NCI-H1694 treated with DMSO at 0.1 percent for 48 hours (cell line): ENCODE measurements at regions not wholly inside any gene's neighbourhood (a gene's known extent, or its start where the extent isn't known, plus 50 kb on each side); places are given as distances from the start of the nearest gene placed in this dataset.

Source experiments
- DNase-seq: peaks from one replicate; lab custom pipeline; 2025; lab: John Stamatoyannopoulos, UW

DNA sequence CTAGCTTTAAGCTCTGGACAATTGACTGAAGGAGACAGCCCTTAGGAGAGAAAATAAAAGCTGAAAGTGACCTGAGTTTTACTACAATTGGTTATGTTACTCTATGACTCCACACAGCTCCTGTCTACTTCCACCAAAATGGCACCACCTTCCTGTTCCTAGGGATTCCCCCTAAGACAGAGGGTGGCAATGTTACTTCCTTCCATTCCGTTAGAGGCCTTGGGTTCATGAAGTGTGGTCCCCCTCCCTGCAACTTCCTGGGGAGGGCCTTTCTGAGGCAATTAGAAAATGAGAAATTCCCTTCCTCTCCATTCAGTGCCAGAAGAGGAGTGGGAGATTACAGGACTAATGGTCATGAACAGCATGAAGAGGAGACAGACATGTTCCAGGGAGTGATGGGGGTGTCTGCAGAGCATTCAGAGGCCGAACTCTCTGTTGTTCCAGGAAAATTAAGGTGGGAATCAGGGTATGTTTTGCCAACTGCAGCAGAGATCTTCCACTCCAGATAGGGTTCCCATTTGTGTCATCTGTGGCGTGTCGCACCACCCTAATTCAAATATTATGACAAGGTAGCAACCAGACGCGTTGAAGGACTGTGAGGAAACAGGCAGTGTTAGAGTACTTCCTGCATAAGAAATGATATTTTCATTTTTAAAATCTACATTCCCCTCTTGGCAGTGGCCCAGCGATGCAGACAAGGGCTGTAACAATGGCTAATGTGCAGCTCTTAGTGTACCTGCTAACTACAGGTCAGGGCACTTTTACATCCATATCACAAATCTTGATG, 53.1 kb upstream of the TRIM67 start:
- no peak for DNase-seq

DNA sequence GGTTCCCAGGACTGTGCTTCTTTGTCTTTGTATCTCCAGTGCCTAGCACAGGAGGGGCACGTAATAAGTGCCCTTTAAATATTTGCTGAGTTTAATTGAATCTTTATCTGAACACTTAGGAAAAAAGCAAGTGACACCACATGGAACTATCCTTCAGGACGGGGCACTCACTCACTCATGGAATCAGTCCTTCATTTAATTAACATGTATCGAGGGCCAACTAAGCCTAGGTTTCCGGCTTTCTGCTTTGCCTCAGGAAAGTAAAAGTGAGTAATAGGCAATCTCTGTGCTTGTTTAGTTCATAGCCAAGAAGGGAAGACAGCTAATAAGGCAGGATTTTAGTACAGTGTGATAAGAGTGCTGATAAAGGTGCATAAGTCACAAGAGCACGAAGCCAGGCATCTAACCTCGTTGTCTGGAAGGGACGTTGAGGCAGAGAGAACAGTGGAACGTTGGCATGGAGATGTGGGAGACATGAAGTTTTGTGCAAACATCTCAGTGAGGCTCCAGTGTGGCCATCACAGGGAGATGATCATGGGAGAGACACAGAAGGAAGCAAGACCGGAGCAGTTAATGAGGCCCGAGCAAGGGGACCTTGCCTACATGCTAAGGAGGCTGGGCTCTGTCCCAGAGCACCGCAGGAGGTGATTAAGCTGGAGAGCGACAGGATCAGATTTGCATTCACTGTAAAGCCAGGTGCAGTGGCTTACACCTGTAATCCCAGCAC, 54.1 kb upstream of the TRIM67 start:
- no peak for DNase-seq

DNA sequence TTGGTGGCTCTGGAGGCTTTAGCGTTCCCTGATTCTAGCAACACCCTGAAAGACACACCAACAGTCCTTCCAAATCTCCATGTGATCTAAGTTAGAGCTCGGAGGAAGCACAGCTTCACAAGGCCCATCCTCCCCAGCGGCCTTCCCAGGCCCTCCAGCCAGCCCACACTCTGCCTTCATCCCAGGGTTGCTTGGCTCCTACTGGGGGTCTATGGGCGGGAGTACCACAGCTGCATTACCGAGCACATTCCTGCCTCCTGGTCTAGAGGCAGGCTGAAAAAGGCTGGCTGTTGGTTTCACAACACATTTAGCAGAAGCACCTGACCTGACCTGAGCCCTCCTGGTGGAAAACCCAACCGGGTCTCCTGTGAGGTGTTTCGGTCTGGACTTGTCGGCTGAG, 54.7 kb upstream of the TRIM67 start:
- no peak for DNase-seq

DNA sequence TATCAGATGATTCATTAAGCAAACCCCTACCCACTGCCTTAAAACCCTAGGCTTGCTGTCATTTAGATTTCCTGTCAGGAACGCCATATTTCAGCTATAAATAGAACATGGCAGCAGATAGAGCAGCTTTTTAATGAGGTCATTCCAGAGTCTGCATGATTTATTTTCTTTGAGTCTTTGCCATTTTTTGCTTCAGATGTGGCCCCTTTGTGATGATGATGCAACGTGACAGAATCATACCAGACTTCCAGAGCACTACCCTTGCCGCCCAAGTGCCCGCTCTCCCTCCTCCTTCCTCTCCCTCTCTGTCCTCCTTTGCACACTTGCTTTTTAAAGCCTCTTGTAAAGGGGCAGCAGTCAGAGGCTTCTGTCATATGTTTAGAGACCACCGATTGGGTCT, 55.5 kb upstream of the TRIM67 start:
- peak; percentile 73 for DNase-seq

DNA sequence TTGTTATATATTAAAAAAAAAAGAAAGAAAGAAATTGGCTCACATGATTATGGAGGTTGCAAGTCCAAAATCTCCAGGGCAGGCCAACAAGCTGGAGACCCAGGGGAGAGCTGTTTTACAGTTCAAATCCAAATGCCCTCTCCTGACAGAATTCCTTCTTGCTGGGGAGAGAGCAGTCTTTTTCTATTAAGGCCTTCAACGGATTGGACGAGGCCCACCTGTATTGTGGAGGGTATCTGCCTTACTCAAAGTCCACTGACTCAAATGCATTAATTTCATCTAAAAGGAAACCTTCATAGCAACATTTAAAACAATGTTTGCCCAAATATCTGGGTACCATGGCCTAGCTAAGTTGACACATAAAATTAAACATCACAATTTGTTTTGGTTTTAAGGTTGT, 56.9 kb upstream of the TRIM67 start:
- no peak for DNase-seq

DNA sequence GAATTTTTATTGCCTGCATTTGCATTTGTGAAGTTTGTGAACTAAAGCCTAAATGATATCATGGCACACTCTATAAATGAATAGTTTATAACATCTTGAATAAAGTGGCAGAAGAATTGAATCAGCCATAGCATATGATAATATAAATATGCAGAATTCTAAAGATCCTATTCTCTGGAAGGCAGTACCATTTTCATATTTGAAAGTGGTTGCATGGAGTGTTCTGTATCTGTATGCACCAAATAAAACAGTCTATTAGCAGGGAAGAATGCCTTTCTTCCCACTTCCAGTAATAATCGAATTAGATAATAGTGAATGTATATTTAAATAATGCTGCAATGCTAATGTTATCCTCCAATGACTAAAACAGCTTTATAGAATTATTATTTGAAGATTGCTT, 57.9 kb upstream of the TRIM67 start:
- DNase-seq, result no peak

DNA sequence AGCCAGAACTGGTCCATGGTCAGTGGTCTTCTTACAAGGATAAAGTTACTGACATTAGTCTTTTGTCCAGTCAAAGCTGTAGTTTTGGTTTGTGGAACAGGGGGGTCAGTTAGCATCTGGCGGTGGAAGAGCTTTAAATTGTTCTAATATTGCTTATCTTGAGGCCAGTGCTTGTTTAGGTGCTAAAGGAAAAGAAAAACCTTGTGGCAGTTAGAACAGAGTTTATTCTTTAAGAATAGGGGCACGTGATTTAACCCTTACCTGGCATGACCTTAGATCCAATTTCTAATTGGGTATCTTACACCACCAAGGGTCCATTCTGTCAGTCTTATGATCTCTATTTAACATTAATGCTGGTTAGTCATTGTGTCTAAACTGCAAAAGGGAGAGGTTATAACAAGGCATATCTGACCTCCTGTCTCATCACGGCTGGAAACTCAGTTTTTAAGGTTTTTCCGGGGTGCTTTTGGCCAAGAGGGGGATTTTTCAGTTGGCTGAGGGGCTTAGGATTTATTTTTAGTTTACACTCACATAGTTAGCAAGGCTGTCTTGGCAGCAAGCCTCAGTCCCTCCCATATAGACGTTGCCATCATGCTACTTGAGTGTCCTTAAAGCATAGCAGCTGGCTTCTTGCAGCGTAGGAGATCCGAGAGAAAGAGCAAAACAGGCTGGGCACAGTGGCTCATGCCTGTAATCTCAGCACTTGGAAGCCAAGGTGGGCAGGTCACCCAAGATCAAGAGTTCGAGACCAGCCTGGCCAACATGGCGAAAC, 60.1 kb upstream of the FAM89A start:
- no peak for DNase-seq

DNA sequence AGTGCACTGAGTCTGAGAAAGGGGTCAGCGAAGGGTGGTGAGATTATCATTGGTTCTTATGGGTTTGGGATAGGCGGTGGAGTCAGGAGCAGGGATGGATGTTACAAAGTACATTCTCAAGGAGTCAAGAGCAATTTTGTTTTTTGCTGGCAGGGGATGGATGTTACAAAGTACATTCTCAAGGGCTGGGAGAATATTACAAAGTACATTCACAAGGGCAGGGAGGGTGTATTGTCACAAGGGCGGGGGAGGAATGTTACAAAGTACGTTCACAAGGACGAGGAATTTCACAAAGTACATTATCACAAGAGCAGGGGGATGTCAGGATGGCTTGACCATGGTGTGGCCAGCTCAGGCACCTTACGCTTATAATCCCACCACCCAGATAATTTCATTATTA, 59.3 kb upstream of the FAM89A start:
- no peak for DNase-seq

DNA sequence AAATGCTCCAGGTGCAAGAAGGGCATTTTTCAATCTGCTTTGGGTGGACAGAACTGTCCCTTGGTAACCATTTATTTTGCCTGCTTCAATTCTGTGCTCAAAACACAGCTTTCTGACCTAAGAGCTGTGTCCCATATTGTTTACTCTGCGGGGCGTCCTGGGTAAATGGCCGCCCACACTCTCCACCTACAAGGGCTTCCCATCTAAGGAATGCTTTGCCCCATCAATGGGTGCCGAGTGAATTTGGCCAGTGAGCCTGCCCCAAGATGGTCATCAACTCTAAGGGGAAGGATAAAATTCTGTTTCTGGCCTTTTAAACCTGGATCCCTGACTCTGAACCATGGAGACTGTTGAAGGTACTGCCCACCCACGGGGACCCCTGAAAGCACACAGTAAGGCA, 55.5 kb upstream of the FAM89A start:
- DNase-seq, result no peak

DNA sequence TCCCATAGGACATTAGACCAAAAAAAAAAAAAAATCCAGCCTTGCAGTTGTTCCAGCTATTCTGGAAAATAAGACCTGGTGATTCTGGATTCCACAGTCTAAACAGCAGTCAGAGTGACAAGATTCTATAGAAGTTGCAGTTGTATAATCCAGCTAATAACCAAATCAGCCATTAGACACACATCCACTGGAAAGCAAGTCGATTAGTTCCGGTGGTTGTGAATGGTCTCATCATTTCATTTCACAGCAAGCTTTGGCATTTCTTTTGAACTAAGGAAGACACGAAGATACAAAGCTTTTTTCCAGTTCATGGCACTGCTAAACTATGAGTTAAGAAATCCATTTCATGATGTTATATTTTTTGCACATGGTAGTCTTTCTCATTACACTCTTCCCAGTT, 54.4 kb upstream of the FAM89A start:
- no peak for DNase-seq

DNA sequence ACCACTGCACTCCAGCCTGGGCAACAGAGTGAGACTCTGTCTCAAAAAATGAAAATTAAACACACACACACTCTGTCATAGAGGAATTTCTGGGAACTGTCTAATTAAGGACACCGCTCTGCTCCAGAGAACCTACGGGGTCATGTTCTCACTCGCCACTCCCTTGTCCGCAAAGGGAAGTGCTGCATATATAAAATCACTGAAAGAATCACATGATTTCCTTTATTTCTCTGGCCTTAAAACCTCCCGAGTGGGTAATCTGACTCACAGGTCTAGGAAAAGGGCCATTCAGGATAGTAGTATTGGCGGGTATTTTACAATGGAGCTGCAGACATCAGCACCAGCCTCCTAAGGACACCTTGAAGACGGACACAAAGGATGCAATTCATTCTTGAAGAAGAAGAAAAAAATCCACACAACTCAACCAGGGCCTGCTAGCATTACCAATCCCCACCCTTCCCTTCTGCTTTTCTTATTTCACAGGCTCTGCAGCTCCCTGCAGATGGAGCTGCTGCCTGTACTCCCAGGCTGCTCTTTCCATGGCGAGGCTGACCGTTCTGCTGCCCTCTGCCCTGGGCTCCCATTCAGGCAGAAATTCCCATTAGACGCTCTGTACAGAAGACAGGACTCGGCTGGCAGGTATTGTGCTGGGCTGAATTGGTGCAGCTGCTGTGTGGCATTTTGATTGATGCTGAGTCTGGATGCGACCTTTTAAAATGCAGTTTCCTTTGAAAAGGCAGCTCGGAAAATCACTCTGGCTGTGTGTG, 53.3 kb upstream of the FAM89A start:
- DNase-seq, result no peak

DNA sequence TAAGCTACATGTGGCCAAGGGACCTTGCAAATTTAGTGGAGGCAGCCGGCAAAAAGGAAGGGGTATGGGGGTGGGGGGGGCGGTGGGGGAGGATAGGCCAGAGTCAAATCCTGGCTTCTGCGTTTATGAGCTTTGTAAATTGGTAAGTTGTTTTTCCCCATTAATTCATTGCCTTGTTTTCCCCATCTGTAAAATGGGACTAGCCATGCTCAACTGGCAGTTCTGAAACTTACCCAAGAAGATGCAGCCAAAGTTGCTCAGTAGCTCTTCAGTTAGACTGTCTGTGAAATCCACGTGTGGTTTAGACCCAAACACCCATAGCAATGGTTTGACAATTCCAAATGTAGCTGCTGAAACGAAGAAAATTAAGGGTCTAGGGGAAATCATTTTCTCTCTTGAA, 52.3 kb upstream of the FAM89A start:
- no peak for DNase-seq

DNA sequence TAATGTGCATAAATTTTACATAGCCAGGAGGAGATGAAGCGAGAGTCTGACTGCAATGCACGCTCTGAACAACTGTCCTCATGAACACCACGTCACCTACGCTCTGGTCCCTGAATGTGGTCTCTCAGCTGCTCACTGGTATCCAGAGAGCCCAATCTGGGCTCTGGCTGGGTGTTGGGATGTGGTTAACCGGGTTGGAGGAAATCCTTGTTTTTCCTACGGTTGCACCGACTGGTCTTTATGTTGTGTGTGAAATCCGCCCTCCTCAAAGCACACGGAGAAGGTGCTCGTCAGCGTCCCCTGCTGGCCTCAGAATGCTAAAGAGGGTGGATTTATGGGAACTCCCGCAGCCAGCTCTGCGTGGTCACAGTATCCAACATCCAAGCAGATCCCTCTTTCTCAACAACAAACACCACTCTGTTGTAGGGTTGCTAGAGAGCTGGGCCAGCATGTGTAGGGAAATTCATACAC, 51.8 kb upstream of the FAM89A start:
- peak; percentile 74 for DNase-seq

DNA sequence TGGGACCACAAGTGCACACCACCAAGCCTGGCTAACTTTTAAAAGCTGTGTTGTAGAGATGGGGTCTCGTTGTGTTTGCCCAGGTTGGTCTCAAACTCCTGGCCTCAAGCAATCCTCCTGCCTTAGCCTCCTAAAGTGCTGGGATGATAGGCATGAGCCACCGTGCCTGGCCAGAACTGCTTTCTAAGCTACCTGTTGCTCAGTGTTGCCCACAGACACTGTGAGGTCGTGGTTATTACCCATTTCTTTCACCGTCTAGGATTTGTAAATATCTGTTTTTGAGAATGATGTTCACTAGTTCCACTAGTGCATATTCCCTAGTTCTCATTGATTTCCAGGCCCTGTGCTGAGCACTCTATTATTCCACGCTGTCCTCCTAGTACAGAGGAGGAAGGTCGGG, 51.4 kb upstream of the FAM89A start:
- DNase-seq, result no peak
